Activated naive CD4-positive, alpha-beta T cell treated with anti-CD3 and anti-CD28 coated beads, Interleukin-2, amount 50 U/mL, for 72 hours (primary cell): ENCODE measurements at regions not wholly inside any gene's neighbourhood (a gene's known extent, or its start where the extent isn't known, plus 50 kb on each side); places are given as distances from the start of the nearest gene placed in this dataset.
"Not testable (repeated sequence)": the region's sequence is repeated elsewhere in the genome, so short reads cannot be mapped to it uniquely, and the experiment has no call there.

ENCODE experiments used
- ATAC-seq, 2 donors: fragments of 150-1000 bp; cut with Tn5 transposase; 2 replicates each; pipeline ENCODE4 v1.10.0; 2021; ENCODE audit warnings: mild to moderate bottlenecking in 2 of 2, moderate library complexity in 2 of 2
- DNase-seq, 2 donors: peaks; one replicate each; pipeline ENCODE4 v3.0.0; 2021 to 2022; ENCODE audit warnings: low spot score in 2 of 2
- H3K27ac Mint-ChIP-seq, 2 donors: one replicate each; pipeline ENCODE4 v1.8.0; 2022; ENCODE audit warnings: mild to moderate bottlenecking in 2 of 2, mixed read lengths in 2 of 2
- H3K36me3 Mint-ChIP-seq, 2 donors: one replicate each; pipeline ENCODE4 v1.8.0; 2022; ENCODE audit warnings: mixed read lengths in 2 of 2
- H3K9me3 Mint-ChIP-seq, 2 donors: one replicate each; pipeline ENCODE4 v1.8.0; 2022; ENCODE audit warnings: mixed read lengths in 2 of 2

DNA sequence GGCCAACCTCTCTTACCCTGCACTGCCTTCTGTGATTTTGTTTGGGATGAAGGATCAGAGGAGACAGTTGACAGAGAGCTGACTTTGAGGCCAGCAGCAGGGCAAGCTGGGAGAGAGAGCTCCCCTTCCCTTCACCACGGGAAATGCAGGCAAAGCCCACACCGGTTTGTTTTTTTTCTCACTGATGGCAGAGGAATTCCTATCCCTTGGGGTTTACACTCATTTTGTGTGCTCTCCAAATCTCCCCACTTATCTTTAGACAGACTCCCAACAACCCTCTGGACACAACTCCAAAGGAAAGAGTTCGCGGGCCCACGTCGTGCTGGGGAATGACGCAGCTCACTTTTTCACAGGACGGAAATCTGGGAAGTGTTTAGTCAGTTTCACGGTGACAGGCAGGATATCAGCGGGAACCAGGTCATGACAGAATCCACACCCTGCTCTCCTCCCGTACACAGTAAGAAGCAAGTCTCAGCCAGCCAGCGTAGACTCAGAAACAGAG, 68.3 kb upstream of the FAM171A1 start:
- H3K9me3 Mint-ChIP-seq: no peaks in the 10 kb centered on the region
- H3K27ac Mint-ChIP-seq: no peak overlapping the region
- H3K36me3 Mint-ChIP-seq: no peaks in the 10 kb centered on the region
- DNase-seq (no peak), ATAC-seq (no peak)

GRCh38 chr10:15436696-15437095, 65.6 kb upstream of the FAM171A1 start:
- peak in 1 of 2 donors; percentile 63 for ATAC-seq
- Mint-ChIP-seq H3K36me3 (no peaks in the 10 kb centered on the region), H3K9me3 (no peaks in the 10 kb centered on the region), H3K27ac (no peak overlapping the region)
- DNase-seq: no peak

DNA sequence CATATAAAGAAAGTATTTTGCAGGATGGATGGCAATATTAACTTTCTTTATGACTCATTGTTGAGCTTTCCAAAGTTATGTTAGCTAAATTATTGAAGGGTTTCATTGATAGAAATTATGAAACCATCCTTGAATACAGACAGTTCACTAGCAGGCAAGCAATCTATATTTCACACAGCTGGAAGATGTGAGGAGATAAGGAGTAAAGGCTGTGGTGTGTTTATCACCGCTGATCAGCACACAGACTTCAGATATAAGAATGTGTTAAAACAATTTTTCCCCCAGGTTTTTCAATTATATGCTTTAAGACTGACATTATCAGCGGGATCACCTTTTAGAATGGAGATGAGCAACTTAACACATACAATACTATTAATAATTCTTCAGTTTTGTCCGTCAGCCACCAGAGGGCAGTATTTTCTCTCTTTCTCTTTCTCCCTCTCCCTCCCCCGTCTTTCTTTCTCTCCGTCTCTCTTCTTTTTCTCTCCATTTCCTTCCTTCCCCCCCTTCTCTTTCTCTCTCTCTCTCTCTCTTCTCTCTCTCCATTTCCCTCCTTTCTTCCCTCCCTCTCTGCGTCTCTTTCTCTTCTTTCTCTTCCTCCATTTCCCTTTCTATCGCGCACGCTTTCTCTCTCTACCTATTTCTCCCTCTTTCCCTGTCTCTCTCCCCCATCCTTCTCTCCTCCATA, 62.9 kb upstream of the FAM171A1 start:
- DNase-seq (peak in 1 of 2 donors; percentile 44), ATAC-seq (peak; percentile 43 to 53)
- Mint-ChIP-seq H3K9me3 (no peaks in the 10 kb centered on the region), H3K36me3 (no peaks in the 10 kb centered on the region), H3K27ac (peak overlapping the region; percentile 40 to 78)

DNA sequence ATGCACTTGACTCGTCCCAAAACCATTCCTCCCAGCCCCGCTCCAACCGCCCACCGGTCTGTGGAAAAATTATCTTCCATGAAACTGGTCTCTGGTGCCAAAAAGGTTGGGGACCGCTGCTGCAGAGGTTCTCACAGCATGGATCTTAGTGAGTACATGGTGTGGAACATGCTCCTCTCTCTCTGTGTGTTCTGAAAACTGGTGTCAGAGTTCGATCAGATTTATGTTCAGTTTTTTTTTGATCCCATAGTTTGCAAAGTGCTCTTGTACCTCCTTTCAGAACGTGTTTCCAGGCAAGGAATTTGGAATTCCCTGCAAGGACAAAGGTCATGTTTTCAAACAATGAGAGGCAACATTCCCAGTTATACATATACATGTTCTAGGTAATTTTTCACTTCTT, 61.2 kb upstream of the FAM171A1 start:
- DNase-seq: no peak
- H3K9me3 Mint-ChIP-seq: no peaks in the 10 kb centered on the region
- H3K36me3 Mint-ChIP-seq: no peaks in the 10 kb centered on the region
- no peak for ATAC-seq
- H3K27ac Mint-ChIP-seq: no peak overlapping the region

- no peaks in the 10 kb centered on the region for H3K36me3 Mint-ChIP-seq
- no peak for ATAC-seq
Observed at GRCh38 chr10:15430969-15431771, 60.1 kb upstream of the FAM171A1 start.

DNA sequence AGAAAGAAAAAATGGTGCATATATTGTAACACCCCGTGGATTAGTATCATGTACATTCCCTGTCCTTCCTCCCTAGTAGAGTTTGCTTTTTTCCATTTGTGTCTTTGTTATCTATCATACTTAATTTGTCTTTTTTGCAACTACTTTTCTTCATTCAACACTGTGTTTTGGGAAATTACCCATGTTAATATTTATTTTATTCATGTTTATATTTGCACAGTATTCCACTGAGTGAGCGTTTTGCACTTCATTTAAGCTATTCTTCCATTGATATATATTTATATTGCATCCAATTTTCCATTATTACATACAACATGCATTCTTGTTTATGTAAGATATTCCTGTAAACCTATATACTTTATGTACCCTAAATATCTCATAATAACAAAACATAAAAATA, 57.6 kb upstream of the FAM171A1 start:
- H3K27ac Mint-ChIP-seq: no peak overlapping the region
- no peaks in the 10 kb centered on the region for H3K9me3 Mint-ChIP-seq
- DNase-seq (no peak), ATAC-seq (no peak)
- H3K36me3 Mint-ChIP-seq: no peaks in the 10 kb centered on the region

More at GRCh38 chr10:15430969-15431771, 60.1 kb upstream of the FAM171A1 start:
- no peak for DNase-seq
- Mint-ChIP-seq H3K27ac (no peak overlapping the region), H3K9me3 (no peaks in the 10 kb centered on the region)

DNA sequence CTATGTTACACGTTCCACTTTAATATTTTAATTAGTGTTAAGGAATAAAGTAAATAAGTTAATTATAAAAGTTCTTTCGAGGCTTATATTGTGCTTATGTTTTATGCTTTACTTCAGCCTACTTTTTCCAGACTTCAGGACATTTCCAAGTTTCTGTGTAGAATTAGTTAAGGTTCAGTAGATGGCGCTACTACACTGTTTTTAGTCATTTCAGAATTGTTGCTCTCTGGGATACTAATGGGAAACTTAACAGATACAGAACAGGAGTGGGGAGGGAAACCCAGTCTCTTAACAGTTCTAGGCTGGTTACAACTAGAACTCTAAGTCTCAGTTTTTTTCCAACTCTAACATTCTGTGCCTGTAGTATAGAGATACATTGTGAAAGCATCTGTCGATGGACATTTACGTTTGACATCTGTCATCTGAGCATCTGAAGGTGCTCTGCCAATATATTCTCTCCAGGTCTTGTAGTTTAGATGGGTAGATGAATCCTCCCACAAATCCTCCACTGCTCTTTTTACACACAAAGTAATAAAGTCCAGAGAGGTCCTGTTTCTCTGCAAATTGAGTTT, 56.8 kb upstream of the FAM171A1 start:
- no peaks in the 10 kb centered on the region for H3K9me3 Mint-ChIP-seq
- no peaks in the 10 kb centered on the region for H3K36me3 Mint-ChIP-seq
- DNase-seq: no peak
- no peak overlapping the region for H3K27ac Mint-ChIP-seq
- ATAC-seq: no peak

GRCh38 chr10:15426558-15426957, 55.5 kb upstream of the FAM171A1 start:
- peaks cover 0 to 4% of the 10 kb centered on the region in 2 donors for H3K9me3 Mint-ChIP-seq
- H3K36me3 Mint-ChIP-seq: no peaks in the 10 kb centered on the region
- no peak for ATAC-seq
- no peak for DNase-seq
- H3K27ac Mint-ChIP-seq: no peak overlapping the region

- Mint-ChIP-seq H3K9me3 (peaks cover 0 to 4% of the 10 kb centered on the region in 2 donors), H3K36me3 (no peaks in the 10 kb centered on the region), H3K27ac (no peak overlapping the region)
- ATAC-seq (no peak), DNase-seq (no peak)
Observed at GRCh38 chr10:15426115-15426514, 55.0 kb upstream of the FAM171A1 start.

GRCh38 chr10:15421875-15422274, 50.8 kb upstream of the FAM171A1 start:
- not testable (repeated sequence) for H3K9me3 Mint-ChIP-seq, ATAC-seq, H3K36me3 Mint-ChIP-seq

More at GRCh38 chr10:15421875-15422274, 50.8 kb upstream of the FAM171A1 start:
- H3K27ac Mint-ChIP-seq, DNase-seq: not testable (repeated sequence)
